ENCODE measurements at regions not wholly inside any gene's neighbourhood (a gene's known extent, or its start where the extent isn't known, plus 50 kb on each side); places are given as distances from the start of the nearest gene placed in this dataset.
"Not testable (repeated sequence)": the region's sequence is repeated elsewhere in the genome, so short reads cannot be mapped to it uniquely, and the experiment has no call there.

DNA sequence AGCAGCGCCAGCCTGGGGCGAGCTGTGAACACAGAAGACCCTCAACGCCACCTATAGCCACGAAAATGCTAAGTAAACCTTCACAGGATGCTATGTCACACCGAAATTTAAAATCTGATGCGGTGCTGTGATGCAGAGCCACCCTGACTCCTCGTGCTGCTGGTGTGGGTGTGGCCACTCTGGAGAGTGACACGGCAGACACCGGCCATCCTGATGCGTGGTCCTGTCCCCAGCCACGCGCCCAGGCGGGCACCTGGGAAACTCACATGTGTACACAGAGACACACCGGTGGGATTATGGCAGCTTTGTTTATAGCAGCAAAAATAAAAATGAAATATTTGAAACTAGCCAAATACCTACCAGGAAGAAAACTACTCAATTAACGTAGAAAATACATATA is 138.3 kb upstream of the SFSWAP start:
- H3K9ac ChIP-seq (ENCODE audit: low read depth in 1 of 3, low read length in 3 of 3), result no peak overlapping the region
- no peaks in the 10 kb centered on the region for H3K9me3 ChIP-seq (ENCODE audit: control insufficient read depth in 3 of 3, low read length in 3 of 3)
- peaks cover 25 to 59% (median 59%) of the 10 kb centered on the region in 3 donors for H3K27me3 ChIP-seq (ENCODE audit: control insufficient read depth in 3 of 3, insufficient read depth in 3 of 3, low read length in 3 of 3)
- no peak overlapping the region for H3K27ac ChIP-seq (ENCODE audit: low read depth, low read length)
- H3K4me1 ChIP-seq (ENCODE audit: control insufficient read depth in 3 of 3, insufficient read depth in 3 of 3, low read length in 3 of 3), result no peaks in the 10 kb centered on the region
- H3K36me3 ChIP-seq (ENCODE audit: control insufficient read depth in 3 of 3, insufficient read depth in 3 of 3, low read length in 3 of 3), result no peaks in the 10 kb centered on the region
- no peak overlapping the region for H3K4me3 ChIP-seq (ENCODE audit: low read length in 3 of 3)

DNA sequence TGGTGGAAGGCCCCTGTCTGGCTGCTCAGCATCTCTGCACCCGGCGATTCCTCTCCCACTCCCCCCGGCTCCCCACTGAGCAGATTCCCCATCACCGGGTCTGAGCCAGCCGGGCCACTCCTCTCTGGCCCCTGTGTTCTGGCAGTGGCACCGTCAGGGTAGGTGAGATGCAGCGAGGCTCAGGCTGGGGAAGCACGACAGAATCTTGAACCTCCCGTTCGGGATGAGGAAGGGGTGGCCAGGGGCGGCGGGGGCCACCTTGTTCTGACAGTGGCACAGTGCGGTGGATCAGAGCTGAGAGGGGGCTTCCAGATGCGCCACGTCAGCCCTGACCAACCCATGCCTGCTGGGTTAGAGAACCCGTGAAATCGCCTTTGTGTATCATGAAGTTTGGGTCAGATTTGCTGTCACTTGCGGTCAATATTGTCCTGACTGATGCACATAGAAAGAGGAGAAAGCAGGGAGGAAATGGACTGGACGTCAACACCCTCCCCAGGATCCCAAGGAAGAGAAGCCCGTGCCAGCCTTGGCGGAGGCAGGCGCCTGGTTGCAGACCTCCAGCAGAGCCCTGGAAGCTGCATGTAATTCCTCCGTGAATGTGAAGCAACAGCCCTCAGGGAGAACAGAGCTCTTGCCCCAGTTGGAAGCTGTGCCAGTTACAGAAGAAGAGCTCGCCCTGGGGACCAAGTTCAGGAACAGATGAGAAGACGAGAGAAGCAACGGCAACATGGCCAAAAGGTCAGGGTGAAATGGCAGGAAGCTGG is 137.1 kb upstream of the SFSWAP start:
- Histone ChIP-seq H3K27me3 (ENCODE audit: control insufficient read depth in 3 of 3, insufficient read depth in 3 of 3, low read length in 3 of 3) (peaks cover 34 to 65% (median 58%) of the 10 kb centered on the region in 3 donors), H3K4me1 (ENCODE audit: control insufficient read depth in 3 of 3, insufficient read depth in 3 of 3, low read length in 3 of 3) (no peaks in the 10 kb centered on the region), H3K4me3 (ENCODE audit: low read length in 3 of 3) (no peak overlapping the region), H3K36me3 (ENCODE audit: control insufficient read depth in 3 of 3, insufficient read depth in 3 of 3, low read length in 3 of 3) (no peaks in the 10 kb centered on the region), H3K9ac (ENCODE audit: low read depth in 1 of 3, low read length in 3 of 3) (no peak overlapping the region), H3K9me3 (ENCODE audit: control insufficient read depth in 3 of 3, low read length in 3 of 3) (no peaks in the 10 kb centered on the region), H3K27ac (ENCODE audit: low read depth, low read length) (no peak overlapping the region)

DNA sequence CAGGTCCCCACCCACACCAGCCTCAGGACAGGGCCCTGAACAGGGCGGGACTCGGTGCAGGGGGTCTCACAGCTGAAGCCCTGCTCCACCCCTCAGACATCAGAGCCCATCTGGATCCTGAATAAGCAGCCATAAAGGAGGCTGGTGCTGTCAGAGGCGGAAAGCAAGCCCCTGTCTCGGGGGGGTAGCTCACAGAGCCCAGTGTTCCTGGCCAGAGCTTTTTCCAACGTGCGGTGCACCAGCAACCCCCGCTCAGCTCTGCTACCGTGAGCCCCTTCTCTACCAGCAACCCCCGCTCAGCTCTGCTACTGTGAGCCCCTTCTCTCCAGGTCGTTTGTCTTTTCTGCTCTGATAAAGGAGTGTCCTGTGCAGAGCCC is 136.5 kb upstream of the SFSWAP start:
- Histone ChIP-seq H3K27ac (ENCODE audit: low read depth, low read length) (no peak overlapping the region), H3K36me3 (ENCODE audit: control insufficient read depth in 3 of 3, insufficient read depth in 3 of 3, low read length in 3 of 3) (no peaks in the 10 kb centered on the region), H3K4me1 (ENCODE audit: control insufficient read depth in 3 of 3, insufficient read depth in 3 of 3, low read length in 3 of 3) (no peaks in the 10 kb centered on the region), H3K9me3 (ENCODE audit: control insufficient read depth in 3 of 3, low read length in 3 of 3) (no peaks in the 10 kb centered on the region), H3K4me3 (ENCODE audit: low read length in 3 of 3) (no peak overlapping the region), H3K9ac (ENCODE audit: low read depth in 1 of 3, low read length in 3 of 3) (no peak overlapping the region), H3K27me3 (ENCODE audit: control insufficient read depth in 3 of 3, insufficient read depth in 3 of 3, low read length in 3 of 3) (peaks cover 39 to 63% (median 58%) of the 10 kb centered on the region in 3 donors)

DNA sequence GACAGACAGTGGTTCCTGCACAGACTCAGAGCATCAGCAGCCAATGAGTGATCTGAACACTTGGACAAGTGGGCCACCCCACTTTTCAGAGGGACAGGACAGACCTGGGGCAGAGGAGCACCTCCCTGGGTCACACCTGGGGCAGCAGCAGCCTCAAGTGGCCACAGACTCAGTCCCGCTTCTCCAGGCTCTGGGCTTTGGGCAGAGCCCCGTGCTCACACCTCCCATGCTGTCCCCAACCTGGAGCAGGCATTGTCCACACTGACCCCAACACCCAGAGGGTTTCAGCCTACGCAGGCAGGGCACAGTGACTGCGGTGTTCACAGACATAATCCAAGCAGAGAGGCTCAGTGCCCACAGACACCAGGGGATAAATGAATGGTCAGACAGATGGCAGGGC is 135.5 kb upstream of the SFSWAP start:
- H3K27me3 ChIP-seq (ENCODE audit: control insufficient read depth in 3 of 3, insufficient read depth in 3 of 3, low read length in 3 of 3), result peaks cover 40 to 58% (median 53%) of the 10 kb centered on the region in 3 donors
- H3K4me1 ChIP-seq (ENCODE audit: control insufficient read depth in 3 of 3, insufficient read depth in 3 of 3, low read length in 3 of 3), result no peaks in the 10 kb centered on the region
- H3K4me3 ChIP-seq (ENCODE audit: low read length in 3 of 3), result no peak overlapping the region
- no peaks in the 10 kb centered on the region for H3K36me3 ChIP-seq (ENCODE audit: control insufficient read depth in 3 of 3, insufficient read depth in 3 of 3, low read length in 3 of 3)
- H3K27ac ChIP-seq (ENCODE audit: low read depth, low read length), result no peak overlapping the region
- no peaks in the 10 kb centered on the region for H3K9me3 ChIP-seq (ENCODE audit: control insufficient read depth in 3 of 3, low read length in 3 of 3)
- H3K9ac ChIP-seq (ENCODE audit: low read depth in 1 of 3, low read length in 3 of 3), result no peak overlapping the region

DNA sequence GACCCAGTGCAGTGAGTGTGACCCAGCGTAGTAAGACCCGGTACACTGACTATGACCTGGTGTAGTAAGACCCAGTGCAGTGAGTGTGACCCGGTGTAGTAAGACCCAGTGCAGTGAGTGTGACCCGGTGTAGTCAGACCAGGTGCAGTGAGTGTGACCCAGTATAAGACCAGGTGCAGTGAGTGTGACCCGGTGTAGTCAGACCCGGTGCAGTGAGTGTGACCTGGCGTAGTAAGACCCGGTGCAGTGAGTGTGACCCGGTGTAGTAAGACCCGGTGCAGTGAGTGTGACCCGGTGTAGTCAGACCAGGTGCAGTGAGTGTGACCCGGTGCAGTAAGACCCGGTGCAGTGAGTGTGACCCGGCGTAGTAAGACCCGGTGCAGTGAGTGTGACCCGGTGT is 134.2 kb upstream of the SFSWAP start:
- not testable (repeated sequence) for H3K4me1 ChIP-seq (ENCODE audit: control insufficient read depth in 3 of 3, insufficient read depth in 3 of 3, low read length in 3 of 3); H3K36me3 ChIP-seq (ENCODE audit: control insufficient read depth in 3 of 3, insufficient read depth in 3 of 3, low read length in 3 of 3); H3K9ac ChIP-seq (ENCODE audit: low read depth in 1 of 3, low read length in 3 of 3); H3K27ac ChIP-seq (ENCODE audit: low read depth, low read length); H3K9me3 ChIP-seq (ENCODE audit: control insufficient read depth in 3 of 3, low read length in 3 of 3); H3K4me3 ChIP-seq (ENCODE audit: low read length in 3 of 3)
- H3K27me3 ChIP-seq (ENCODE audit: control insufficient read depth in 3 of 3, insufficient read depth in 3 of 3, low read length in 3 of 3), result peaks cover 32 to 52% (median 52%) of the 10 kb centered on the region in 3 donors

DNA sequence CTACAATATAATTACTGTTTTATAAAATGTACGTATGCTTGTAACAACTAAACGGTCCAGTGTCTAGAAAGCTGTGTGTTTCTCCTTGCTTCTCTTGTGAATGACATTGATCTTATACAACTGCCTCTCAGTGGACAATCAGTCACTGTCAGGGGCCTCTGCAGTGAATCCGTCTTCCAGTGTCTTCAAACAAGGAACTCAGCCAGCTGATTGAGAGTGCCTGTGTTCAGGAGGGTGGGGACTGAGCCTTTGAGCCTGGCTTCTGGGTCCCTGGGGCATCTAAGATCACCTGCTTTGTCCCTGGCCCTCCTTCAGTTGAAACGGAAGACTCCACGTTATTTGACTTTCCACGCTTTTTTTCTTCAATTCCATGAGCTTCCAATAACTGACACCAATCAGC is 133.1 kb upstream of the SFSWAP start:
- Histone ChIP-seq H3K4me3 (ENCODE audit: low read length in 3 of 3) (no peak overlapping the region), H3K9me3 (ENCODE audit: control insufficient read depth in 3 of 3, low read length in 3 of 3) (no peaks in the 10 kb centered on the region), H3K27me3 (ENCODE audit: control insufficient read depth in 3 of 3, insufficient read depth in 3 of 3, low read length in 3 of 3) (peaks cover 34 to 52% (median 47%) of the 10 kb centered on the region in 3 donors), H3K27ac (ENCODE audit: low read depth, low read length) (no peak overlapping the region), H3K9ac (ENCODE audit: low read depth in 1 of 3, low read length in 3 of 3) (no peak overlapping the region), H3K4me1 (ENCODE audit: control insufficient read depth in 3 of 3, insufficient read depth in 3 of 3, low read length in 3 of 3) (no peaks in the 10 kb centered on the region), H3K36me3 (ENCODE audit: control insufficient read depth in 3 of 3, insufficient read depth in 3 of 3, low read length in 3 of 3) (no peaks in the 10 kb centered on the region)

DNA sequence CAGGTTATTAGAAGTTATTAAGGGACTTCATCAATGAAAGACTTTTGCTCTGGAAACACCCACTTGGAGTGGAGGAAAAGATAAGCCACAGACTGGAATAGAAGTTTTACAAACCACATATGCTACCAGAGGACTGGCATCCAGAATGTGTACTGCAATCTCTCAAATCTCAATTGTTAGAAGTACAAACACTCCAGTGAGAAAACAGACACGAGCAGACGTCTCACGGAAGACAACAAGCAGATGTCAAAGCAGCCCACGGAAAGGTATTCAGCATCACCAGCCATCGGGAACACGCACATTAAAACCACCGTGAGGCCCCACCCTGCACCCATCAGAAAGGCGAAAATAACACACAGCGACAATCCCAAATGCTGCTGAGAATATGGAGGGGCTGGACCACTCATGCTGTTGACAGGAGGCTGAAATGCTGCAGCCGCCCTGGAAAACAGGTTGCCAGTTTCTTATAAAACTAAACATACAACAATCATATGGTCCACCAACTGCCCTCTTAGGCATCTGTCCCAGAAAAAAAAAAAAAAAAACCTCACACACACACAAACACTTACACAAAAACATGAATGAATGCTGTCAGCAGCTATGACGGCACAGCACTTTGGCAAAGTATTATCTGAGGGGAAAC is 131.9 kb upstream of the SFSWAP start:
- H3K4me1 ChIP-seq (ENCODE audit: control insufficient read depth in 3 of 3, insufficient read depth in 3 of 3, low read length in 3 of 3), result no peaks in the 10 kb centered on the region
- H3K4me3 ChIP-seq (ENCODE audit: low read length in 3 of 3), result no peak overlapping the region
- H3K9ac ChIP-seq (ENCODE audit: low read depth in 1 of 3, low read length in 3 of 3), result no peak overlapping the region
- no peaks in the 10 kb centered on the region for H3K9me3 ChIP-seq (ENCODE audit: control insufficient read depth in 3 of 3, low read length in 3 of 3)
- H3K27me3 ChIP-seq (ENCODE audit: control insufficient read depth in 3 of 3, insufficient read depth in 3 of 3, low read length in 3 of 3), result peaks cover 42 to 51% (median 49%) of the 10 kb centered on the region in 3 donors
- H3K27ac ChIP-seq (ENCODE audit: low read depth, low read length), result no peak overlapping the region
- H3K36me3 ChIP-seq (ENCODE audit: control insufficient read depth in 3 of 3, insufficient read depth in 3 of 3, low read length in 3 of 3), result no peaks in the 10 kb centered on the region

DNA sequence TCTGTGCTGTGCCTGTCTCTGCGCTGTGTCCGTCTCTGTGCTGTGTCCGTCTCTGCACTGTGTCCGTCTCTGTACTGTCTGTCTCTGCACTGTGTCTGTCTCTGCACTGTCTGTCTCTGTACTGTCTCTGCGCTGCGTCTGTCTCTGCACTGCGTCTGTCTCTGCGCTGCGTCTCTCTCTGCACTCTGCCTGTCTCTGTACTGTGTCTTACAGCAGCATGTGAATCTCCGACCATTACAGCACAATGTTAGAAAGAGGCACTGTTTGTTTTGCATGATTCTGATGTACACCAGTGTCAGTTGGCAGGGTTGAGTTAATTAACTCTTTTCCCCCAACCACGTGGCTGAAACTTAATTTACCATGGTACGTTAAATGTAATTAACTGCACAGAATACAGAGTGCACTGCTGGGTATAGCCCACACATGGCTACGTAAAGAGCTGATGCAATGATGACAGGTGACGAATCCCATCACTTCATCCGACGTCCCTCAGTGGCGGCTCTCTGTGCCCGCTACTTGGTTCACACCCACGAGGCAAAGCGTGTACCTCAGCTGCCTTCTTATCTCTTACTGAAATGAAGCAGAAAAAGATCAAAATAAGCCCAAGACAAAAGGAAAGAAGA is 127.7 kb upstream of the SFSWAP start:
- Histone ChIP-seq H3K27ac (ENCODE audit: low read depth, low read length) (no peak overlapping the region), H3K9ac (ENCODE audit: low read depth in 1 of 3, low read length in 3 of 3) (no peak overlapping the region), H3K4me1 (ENCODE audit: control insufficient read depth in 3 of 3, insufficient read depth in 3 of 3, low read length in 3 of 3) (no peaks in the 10 kb centered on the region), H3K9me3 (ENCODE audit: control insufficient read depth in 3 of 3, low read length in 3 of 3) (peaks cover 0 to 2% (median 0%) of the 10 kb centered on the region in 3 donors), H3K4me3 (ENCODE audit: low read length in 3 of 3) (no peak overlapping the region), H3K36me3 (ENCODE audit: control insufficient read depth in 3 of 3, insufficient read depth in 3 of 3, low read length in 3 of 3) (no peaks in the 10 kb centered on the region), H3K27me3 (ENCODE audit: control insufficient read depth in 3 of 3, insufficient read depth in 3 of 3, low read length in 3 of 3) (peaks cover 22 to 52% (median 27%) of the 10 kb centered on the region in 3 donors)

DNA sequence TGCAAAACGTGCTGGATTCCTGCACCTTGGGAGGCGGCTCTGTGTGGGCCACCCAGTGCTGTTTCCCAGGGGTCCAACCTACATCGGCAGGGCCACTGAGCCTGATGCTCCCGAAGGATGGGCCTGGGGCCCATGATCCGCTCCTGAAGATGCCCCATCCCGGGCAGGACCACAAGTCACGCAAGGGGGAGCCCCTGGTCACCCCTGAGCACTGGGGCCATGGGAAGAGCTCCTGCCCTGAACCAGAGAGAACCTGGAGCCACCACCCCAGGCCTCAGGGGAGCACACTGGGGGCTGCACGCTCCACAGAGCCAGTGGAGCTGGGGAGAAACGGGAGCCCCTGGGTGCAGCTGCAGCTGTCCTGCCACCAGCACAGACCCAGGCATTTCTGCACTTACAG is 124.6 kb upstream of the SFSWAP start:
- H3K27me3 ChIP-seq (ENCODE audit: control insufficient read depth in 3 of 3, insufficient read depth in 3 of 3, low read length in 3 of 3), result peaks cover 10 to 49% (median 29%) of the 10 kb centered on the region in 3 donors
- H3K9ac ChIP-seq (ENCODE audit: low read depth in 1 of 3, low read length in 3 of 3), result no peak overlapping the region
- H3K36me3 ChIP-seq (ENCODE audit: control insufficient read depth in 3 of 3, insufficient read depth in 3 of 3, low read length in 3 of 3), result no peaks in the 10 kb centered on the region
- no peaks in the 10 kb centered on the region for H3K4me1 ChIP-seq (ENCODE audit: control insufficient read depth in 3 of 3, insufficient read depth in 3 of 3, low read length in 3 of 3)
- H3K9me3 ChIP-seq (ENCODE audit: control insufficient read depth in 3 of 3, low read length in 3 of 3), result peaks cover 0 to 2% (median 0%) of the 10 kb centered on the region in 3 donors
- H3K27ac ChIP-seq (ENCODE audit: low read depth, low read length), result no peak overlapping the region
- H3K4me3 ChIP-seq (ENCODE audit: low read length in 3 of 3), result no peak overlapping the region

DNA sequence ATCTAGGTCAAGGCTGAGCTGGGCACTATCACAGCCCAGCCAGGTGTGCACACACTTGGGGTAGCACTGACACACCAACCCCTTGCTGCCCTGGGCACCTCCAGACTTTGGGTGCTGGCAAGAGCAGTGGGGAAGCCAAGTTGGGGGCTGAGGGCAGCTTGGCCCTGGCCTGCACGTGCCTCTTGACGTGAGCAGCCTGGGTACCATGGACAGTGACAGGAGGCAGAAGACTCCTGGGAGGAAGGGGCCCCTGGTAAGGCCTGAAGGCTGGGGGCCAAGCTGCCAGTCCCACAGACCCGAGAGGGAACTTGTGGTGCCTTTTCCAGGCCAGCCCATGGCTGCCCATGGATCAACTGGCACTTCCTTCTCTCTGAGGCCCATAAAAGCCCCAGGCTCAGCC is 124.1 kb upstream of the SFSWAP start:
- Histone ChIP-seq H3K27ac (ENCODE audit: low read depth, low read length) (no peak overlapping the region), H3K9ac (ENCODE audit: low read depth in 1 of 3, low read length in 3 of 3) (no peak overlapping the region)

More for the DNA sequence above, 124.1 kb upstream of the SFSWAP start:
- H3K4me1 ChIP-seq (ENCODE audit: control insufficient read depth in 3 of 3, insufficient read depth in 3 of 3, low read length in 3 of 3), result no peaks in the 10 kb centered on the region
- H3K4me3 ChIP-seq (ENCODE audit: low read length in 3 of 3), result no peak overlapping the region
- H3K36me3 ChIP-seq (ENCODE audit: control insufficient read depth in 3 of 3, insufficient read depth in 3 of 3, low read length in 3 of 3), result no peaks in the 10 kb centered on the region
- H3K9me3 ChIP-seq (ENCODE audit: control insufficient read depth in 3 of 3, low read length in 3 of 3), result peaks cover 0 to 2% (median 0%) of the 10 kb centered on the region in 3 donors
- H3K27me3 ChIP-seq (ENCODE audit: control insufficient read depth in 3 of 3, insufficient read depth in 3 of 3, low read length in 3 of 3), result peaks cover 10 to 49% (median 33%) of the 10 kb centered on the region in 3 donors

Measured in skeletal muscle tissue (tissue), 3 donors.